Left lobe of liver (tissue), 2 donors: ENCODE measurements at regions not wholly inside any gene's neighbourhood (a gene's known extent, or its start where the extent isn't known, plus 50 kb on each side); places are given as distances from the start of the nearest gene placed in this dataset.

Experiments used
- ATAC-seq: fragments of 200-7000 bp; cut with Tn5 transposase; one replicate; pipeline ENCODE4 v1.9.1; 2020; ENCODE audit warnings: mild to moderate bottlenecking, moderate library complexity
- DNase-seq: peaks from one replicate; pipeline ENCODE4 v3.0.0-alpha.2; 2020; ENCODE audit warnings: low spot score
- donor health status: DM: no; HTN: no; CAD: no; lungs with moderate emphysema.
- donor health status: DM: no; HTN: yes; CAD: no.

GRCh38 chr14:58780605-58781004 lies 142.8 kb downstream of the DACT1 start:
- DNase-seq (no peak), ATAC-seq (no peak)

GRCh38 chr14:58782011-58782410 lies 144.2 kb downstream of the DACT1 start:
- DNase-seq (no peak), ATAC-seq (no peak)

- DNase-seq (no peak), ATAC-seq (no peak)
Measured at GRCh38 chr14:58783792-58784511, 146.2 kb downstream of the DACT1 start.

GRCh38 chr14:58784931-58785330 lies 147.2 kb downstream of the DACT1 start:
- DNase-seq, result no peak
- ATAC-seq, result no peak

- DNase-seq, result no peak
- no peak for ATAC-seq
Measured at GRCh38 chr14:58785701-58786100, 147.9 kb downstream of the DACT1 start.

- ATAC-seq, result peak; percentile 43
Measured at GRCh38 chr14:58787592-58787991, 149.8 kb downstream of the DACT1 start.

GRCh38 chr14:58788655-58789503 lies 151.1 kb downstream of the DACT1 start:
- no peak for ATAC-seq
- DNase-seq, result no peak

More at GRCh38 chr14:58787592-58787991, 149.8 kb downstream of the DACT1 start:
- DNase-seq, result no peak

- DNase-seq, result no peak
- no peak for ATAC-seq
Measured at GRCh38 chr14:58789736-58790135, 152.0 kb downstream of the DACT1 start.

GRCh38 chr14:58792416-58792815 lies 154.7 kb downstream of the DACT1 start:
- ATAC-seq (no peak), DNase-seq (no peak)

GRCh38 chr14:58793131-58793740 lies 155.5 kb downstream of the DACT1 start:
- DNase-seq (no peak), ATAC-seq (no peak)

- no peak for DNase-seq
- no peak for ATAC-seq
Measured at GRCh38 chr14:58794993-58795762, 157.4 kb downstream of the DACT1 start.

GRCh38 chr14:58796242-58797009 lies 158.7 kb downstream of the DACT1 start:
- DNase-seq, result no peak
- peak; percentile 88 for ATAC-seq

GRCh38 chr14:58797010-58797429 lies 159.3 kb downstream of the DACT1 start:
- DNase-seq, result no peak
- peak; percentile 48 for ATAC-seq

- no peak for DNase-seq
- ATAC-seq, result no peak
Measured at GRCh38 chr14:58798173-58798572, 160.4 kb downstream of the DACT1 start.

GRCh38 chr14:58801086-58801485 lies 163.3 kb downstream of the DACT1 start:
- ATAC-seq, result peak; percentile 35
- no peak for DNase-seq

GRCh38 chr14:58805057-58805456 lies 167.3 kb downstream of the DACT1 start:
- DNase-seq (no peak), ATAC-seq (no peak)

GRCh38 chr14:58805605-58806409 lies 168.0 kb downstream of the DACT1 start:
- ATAC-seq (no peak), DNase-seq (no peak)

- ATAC-seq (no peak), DNase-seq (no peak)
Measured at GRCh38 chr14:58807191-58807590, 169.4 kb downstream of the DACT1 start.

GRCh38 chr14:58808828-58809227 lies 171.1 kb downstream of the DACT1 start:
- DNase-seq (no peak), ATAC-seq (peak; percentile 38)
